Adrenal gland (tissue), 5 donors: ENCODE measurements at regions not wholly inside any gene's neighbourhood (a gene's known extent, or its start where the extent isn't known, plus 50 kb on each side); places are given as distances from the start of the nearest gene placed in this dataset.

Experiments
- POLR2A ChIP-seq, 2 donors: fragments of 450-650 bp; IDR thresholded peaks; one replicate each; pipeline ENCODE4 v1.6.1; 2017; ENCODE audit warnings: antibody characterized with exemption in 2 of 2, mild to moderate bottlenecking in 2 of 2, moderate library complexity in 1 of 2
- TF ChIP-seq, protein P1 (sequence below), 6 experiments: fragments of 450-650 bp in 4 of 6; fragments of 200-600 bp in 2 of 6; sonication (generic) in 1 of 6; IDR thresholded peaks; 1 replicate in 5 of 6; 2 replicates in 1 of 6; pipeline versions ENCODE4 v1.5.1 to v1.8.0; 2016 to 2021; ENCODE audit warnings: antibody characterized with exemption in 6 of 6, mild to moderate bottlenecking in 2 of 6, moderate library complexity in 1 of 6
- donor health status: DM: no; HTN: no; CAD: no.

DNA sequence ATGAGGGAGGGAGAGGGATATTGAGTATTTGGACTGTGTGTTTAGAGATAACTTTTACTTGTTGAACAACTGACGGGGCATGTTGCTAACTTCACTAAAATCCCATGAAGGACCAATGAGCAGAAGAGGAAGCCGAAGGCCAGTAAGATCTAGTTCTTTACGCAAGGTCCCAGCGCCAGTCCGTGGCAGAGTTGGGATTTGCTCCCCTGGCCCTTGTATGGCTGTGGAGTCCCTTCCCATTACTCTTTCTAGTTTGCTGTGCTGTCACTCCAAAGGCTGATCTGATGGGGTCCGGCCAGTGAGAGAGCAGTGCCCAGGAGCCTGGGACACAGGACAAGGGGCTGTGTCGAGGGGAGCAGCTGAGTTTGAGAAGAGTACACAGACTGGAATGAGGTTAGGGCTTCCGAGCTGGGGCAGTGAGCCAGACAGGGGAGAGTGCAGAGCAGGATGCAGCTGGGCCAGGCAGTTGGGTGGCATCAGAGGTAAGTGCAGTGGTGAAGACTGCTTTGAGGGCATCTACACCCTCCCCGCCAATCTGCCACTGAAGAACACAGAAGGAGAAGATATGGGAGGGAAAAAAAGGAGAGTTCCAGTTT lies 692.9 kb upstream of the HS6ST1 start:
- TF ChIP-seq, protein P1, sequence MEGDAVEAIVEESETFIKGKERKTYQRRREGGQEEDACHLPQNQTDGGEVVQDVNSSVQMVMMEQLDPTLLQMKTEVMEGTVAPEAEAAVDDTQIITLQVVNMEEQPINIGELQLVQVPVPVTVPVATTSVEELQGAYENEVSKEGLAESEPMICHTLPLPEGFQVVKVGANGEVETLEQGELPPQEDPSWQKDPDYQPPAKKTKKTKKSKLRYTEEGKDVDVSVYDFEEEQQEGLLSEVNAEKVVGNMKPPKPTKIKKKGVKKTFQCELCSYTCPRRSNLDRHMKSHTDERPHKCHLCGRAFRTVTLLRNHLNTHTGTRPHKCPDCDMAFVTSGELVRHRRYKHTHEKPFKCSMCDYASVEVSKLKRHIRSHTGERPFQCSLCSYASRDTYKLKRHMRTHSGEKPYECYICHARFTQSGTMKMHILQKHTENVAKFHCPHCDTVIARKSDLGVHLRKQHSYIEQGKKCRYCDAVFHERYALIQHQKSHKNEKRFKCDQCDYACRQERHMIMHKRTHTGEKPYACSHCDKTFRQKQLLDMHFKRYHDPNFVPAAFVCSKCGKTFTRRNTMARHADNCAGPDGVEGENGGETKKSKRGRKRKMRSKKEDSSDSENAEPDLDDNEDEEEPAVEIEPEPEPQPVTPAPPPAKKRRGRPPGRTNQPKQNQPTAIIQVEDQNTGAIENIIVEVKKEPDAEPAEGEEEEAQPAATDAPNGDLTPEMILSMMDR (IDR thresholded peaks at IDR 0.05), result no peak
- no peak for TF ChIP-seq POLR2A (IDR thresholded peaks at IDR 0.05)
